GM13976 (cell line): ENCODE measurements at regions not wholly inside any gene's neighbourhood (a gene's known extent, or its start where the extent isn't known, plus 50 kb on each side); places are given as distances from the start of the nearest gene placed in this dataset.

ENCODE experiments used
- DNase-seq: peaks from one replicate; pipeline ENCODE4 v3.0.0; 2012; ENCODE audit warnings: low spot score
- in situ Hi-C: fragments of 300-500 bp; cut with MboI; formaldehyde crosslinking; loops from one replicate; pipeline ENCODE4 v1.12.0; 2022; ENCODE audit warnings: low sequenced_read_pairs, mixed read lengths, inconsistent platforms; ENCODE audit not compliant: unreplicated experiment
- TF ChIP-seq, protein P1 (sequence below): IDR thresholded peaks from 2 replicates; pipeline ENCODE4 v1.5.1; 2012; ENCODE audit warnings: borderline replicate concordance, mild to moderate bottlenecking; ENCODE audit not compliant: insufficient read depth; ENCODE audit errors: extremely low read depth, missing control alignments, control extremely low read depth

DNA sequence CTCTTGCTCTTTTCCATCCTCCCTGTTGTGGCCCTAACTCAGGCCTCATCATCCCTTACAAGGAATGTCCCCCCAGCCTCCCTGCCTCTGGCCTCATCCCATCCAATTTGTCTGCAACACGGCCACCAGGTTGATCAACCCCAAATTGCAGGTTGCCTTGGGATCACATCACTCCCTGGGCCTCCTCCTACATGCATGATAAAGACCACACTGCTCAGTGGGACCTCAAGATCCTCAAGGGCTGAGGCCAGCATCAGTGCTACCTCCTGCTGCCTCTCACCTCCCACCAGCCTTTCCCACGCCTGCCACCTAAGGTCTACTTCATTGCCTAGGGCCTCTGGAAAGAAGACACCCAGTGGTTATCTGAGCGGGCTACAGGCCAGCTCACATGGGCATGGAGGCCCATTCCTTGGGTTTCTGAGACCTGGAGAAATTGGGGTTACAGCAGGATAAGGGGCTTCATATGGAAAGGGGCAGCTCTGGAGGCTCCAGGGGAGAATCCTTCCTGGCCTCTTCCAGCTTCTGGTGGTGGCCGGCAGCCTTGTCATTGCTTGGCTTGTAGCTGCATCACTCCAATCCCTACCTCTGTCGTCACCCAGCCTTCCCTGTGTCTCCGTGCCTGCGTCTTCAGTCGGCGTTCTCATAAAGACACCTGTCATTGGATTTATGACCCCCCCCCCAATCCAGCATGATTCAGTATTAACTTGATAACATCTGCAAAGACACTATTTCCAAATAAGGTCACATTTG is 60.5 kb downstream of the KLHDC7A start:
- no peak for DNase-seq
- in situ Hi-C loops: no loop called here
- TF ChIP-seq, protein P1, sequence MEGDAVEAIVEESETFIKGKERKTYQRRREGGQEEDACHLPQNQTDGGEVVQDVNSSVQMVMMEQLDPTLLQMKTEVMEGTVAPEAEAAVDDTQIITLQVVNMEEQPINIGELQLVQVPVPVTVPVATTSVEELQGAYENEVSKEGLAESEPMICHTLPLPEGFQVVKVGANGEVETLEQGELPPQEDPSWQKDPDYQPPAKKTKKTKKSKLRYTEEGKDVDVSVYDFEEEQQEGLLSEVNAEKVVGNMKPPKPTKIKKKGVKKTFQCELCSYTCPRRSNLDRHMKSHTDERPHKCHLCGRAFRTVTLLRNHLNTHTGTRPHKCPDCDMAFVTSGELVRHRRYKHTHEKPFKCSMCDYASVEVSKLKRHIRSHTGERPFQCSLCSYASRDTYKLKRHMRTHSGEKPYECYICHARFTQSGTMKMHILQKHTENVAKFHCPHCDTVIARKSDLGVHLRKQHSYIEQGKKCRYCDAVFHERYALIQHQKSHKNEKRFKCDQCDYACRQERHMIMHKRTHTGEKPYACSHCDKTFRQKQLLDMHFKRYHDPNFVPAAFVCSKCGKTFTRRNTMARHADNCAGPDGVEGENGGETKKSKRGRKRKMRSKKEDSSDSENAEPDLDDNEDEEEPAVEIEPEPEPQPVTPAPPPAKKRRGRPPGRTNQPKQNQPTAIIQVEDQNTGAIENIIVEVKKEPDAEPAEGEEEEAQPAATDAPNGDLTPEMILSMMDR: no peak

DNA sequence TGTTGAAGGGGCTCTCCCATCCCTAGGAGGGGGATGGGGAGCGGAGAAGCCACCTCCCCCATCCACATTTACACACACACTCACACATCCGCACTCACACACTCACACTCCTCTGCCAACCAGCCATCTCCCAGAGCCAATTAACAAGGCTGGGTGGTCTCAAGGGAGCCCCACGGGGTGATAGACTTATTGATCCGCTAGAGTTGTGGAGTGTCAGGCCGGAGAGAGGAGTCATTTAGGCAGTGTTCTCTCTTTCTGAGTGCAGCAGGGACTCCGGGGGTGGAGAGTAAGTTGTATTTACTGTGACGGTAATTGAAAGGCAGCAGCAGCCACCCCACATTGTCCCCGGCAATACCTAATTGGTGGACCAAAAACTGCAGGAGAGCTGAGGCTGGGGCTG is 61.6 kb downstream of the KLHDC7A start:
- in situ Hi-C loops: no loop called here
- TF ChIP-seq, protein P1: no peak
- no peak for DNase-seq

GRCh38 chr1:18546026-18546425 is 65.3 kb downstream of the KLHDC7A start:
- TF ChIP-seq, protein P1: no peak
- DNase-seq: no peak
- in situ Hi-C loops: no loop called here

GRCh38 chr1:18547460-18547859 is 66.7 kb downstream of the KLHDC7A start:
- TF ChIP-seq, protein P1: no peak
- no peak for DNase-seq
- in situ Hi-C loops: no loop called here

DNA sequence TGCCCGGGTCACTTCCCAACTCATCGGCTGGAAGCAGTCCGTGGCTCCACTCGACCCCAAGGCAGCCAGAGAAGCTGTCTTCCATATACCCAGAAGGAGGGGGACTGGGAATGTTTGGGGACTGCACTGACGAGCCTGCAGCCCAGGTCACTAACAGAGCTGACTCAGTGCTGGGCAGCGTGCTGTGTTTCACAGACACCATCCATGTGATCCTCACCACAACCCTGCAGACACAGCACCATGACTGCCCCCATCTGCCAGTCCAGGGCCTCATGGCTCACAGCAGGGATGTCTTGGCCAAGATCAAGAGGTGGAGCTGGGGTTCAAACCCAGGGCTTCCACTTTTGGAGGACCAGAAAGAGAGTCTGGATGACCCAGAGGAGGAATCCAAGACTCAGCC is 67.9 kb downstream of the KLHDC7A start:
- TF ChIP-seq, protein P1: no peak
- in situ Hi-C loops: no loop called here
- DNase-seq: no peak

DNA sequence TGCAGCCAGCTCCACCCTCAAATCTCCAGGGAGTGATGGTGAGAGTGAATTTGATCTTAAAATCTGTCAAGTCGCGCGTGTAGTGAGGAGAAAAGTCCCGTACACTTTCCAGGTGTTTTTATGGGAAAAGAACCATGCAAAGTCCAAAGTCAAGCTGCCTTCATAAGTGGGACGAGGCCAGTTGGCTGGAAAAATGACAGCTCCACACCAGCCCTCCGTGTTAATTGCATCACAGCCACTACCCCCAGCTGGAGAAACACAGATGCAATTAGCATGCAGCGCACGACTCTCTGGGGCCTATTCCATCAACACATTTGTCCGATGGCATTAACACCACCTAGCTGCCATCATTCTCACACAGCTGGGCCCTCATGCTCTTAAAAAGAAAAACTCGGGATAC is 68.4 kb downstream of the KLHDC7A start:
- TF ChIP-seq, protein P1: no peak
- in situ Hi-C loops: no loop called here
- DNase-seq: no peak
